ENCODE measurements at regions not wholly inside any gene's neighbourhood (a gene's known extent, or its start where the extent isn't known, plus 50 kb on each side); places are given as distances from the start of the nearest gene placed in this dataset.

DNA sequence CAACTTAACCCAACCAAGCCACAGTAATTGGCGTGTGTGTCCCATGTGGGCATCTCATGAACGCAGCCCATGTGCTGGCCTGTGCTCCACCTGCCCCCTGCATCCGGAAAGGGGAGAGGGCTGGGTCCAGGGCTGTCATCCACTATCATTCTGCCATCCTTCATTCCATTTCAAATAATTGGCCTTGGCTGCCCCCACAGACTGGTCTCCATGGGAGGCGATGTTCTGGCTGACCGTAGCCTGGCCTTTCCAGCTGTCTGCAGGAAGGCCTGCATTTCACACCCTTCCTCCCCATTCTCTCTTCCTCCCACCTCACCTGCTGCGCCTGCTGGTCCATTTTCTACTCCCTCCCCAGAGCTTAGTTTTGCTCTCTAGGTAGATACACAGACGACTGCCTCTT is 442.8 kb downstream of the COG6 start:
- TF ChIP-seq, protein P1, sequence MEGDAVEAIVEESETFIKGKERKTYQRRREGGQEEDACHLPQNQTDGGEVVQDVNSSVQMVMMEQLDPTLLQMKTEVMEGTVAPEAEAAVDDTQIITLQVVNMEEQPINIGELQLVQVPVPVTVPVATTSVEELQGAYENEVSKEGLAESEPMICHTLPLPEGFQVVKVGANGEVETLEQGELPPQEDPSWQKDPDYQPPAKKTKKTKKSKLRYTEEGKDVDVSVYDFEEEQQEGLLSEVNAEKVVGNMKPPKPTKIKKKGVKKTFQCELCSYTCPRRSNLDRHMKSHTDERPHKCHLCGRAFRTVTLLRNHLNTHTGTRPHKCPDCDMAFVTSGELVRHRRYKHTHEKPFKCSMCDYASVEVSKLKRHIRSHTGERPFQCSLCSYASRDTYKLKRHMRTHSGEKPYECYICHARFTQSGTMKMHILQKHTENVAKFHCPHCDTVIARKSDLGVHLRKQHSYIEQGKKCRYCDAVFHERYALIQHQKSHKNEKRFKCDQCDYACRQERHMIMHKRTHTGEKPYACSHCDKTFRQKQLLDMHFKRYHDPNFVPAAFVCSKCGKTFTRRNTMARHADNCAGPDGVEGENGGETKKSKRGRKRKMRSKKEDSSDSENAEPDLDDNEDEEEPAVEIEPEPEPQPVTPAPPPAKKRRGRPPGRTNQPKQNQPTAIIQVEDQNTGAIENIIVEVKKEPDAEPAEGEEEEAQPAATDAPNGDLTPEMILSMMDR (conservative IDR thresholded peaks at IDR 0.05; ENCODE audit: low read depth in 2 of 2) = no peak
- no peak for TF ChIP-seq JUNB (IDR thresholded peaks at IDR 0.05; ENCODE audit: unreplicated experiment)
- peaks cover 3% of the 10 kb centered on the region for H3K27me3 Mint-ChIP-seq (ENCODE audit: insufficient read depth, low read depth, poor library complexity)
- no peak overlapping the region for H3K4me2 ChIP-seq

DNA sequence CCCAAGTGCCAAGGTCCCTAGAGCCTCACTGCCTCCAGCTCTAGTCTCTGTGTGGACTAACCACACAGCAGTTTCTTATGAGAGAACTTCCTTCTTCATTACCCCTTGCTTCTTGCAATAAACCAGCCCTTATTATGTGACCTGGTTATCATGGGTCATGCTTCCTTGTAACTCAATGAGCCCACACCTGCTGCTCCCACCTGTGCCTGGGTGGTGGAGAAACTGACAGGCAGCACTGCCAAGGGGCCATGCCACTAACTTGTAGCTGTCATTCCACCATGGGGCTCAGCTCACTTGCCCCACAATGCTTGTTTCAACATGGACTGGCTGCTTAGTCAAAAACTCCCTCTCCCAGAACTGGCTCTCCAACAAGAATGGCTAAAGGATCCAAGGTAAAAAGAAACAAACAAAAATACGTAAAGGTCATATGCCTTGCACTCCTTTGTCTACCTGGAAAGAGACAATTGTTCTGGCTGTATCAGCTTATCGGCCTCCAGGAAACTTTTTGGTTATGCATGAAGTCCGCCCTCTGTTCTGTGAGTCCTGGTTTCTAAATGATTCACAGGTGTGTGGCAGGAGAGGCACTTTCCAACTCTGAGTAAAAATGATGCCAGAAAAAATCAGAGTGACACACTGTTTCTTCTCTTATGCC is 446.4 kb downstream of the COG6 start:
- H3K9me3 Mint-ChIP-seq = peaks cover 17% of the 10 kb centered on the region; the same call in 2 of the 3 replicates
- Histone ChIP-seq H3K4me3 (no peak overlapping the region), H4K20me1 (replicated peaks; ENCODE audit: insufficient read depth) (no peaks in the 10 kb centered on the region), H3K27ac (ENCODE audit: low read depth) (no peak overlapping the region), H3K27me3 (ENCODE audit: insufficient read depth) (no peaks in the 10 kb centered on the region), H3K36me3 (ENCODE audit: insufficient read depth) (no peaks in the 10 kb centered on the region), H3K9me2 (ENCODE audit: insufficient read depth) (0 out of 2 replicates have a peak, but pooled peaks cover 4% of the 10 kb centered on the region), H3F3A (replicated peaks; ENCODE audit: low read depth) (no peaks in the 10 kb centered on the region), H2AFZ (no peak overlapping the region), H3K4me2 (no peak overlapping the region), H3K4me1 (ENCODE audit: insufficient read depth) (no peaks in the 10 kb centered on the region), H3K79me2 (replicated peaks; ENCODE audit: insufficient read depth) (no peaks in the 10 kb centered on the region)
- H3K36me3 Mint-ChIP-seq (ENCODE audit: low read depth) = peaks cover 12% of the 10 kb centered on the region
- no peak overlapping the region for H3K27ac Mint-ChIP-seq
- H3K4me3 Mint-ChIP-seq = no peak overlapping the region
- H3K4me1 Mint-ChIP-seq = peaks cover 8% of the 10 kb centered on the region
- ATAC-seq (no peak), DNase-seq (ENCODE audit: low spot score) (no peak)
- H3K27me3 Mint-ChIP-seq (ENCODE audit: insufficient read depth, low read depth, poor library complexity) = no peaks in the 10 kb centered on the region
- TF ChIP-seq, protein P1 (conservative IDR thresholded peaks at IDR 0.05; ENCODE audit: low read depth in 2 of 2) = no peak
- no peak for TF ChIP-seq EZH2 (IDR thresholded peaks at IDR 0.05; ENCODE audit: low read depth, unreplicated experiment)
- no peak for TF ChIP-seq CREB1 (CRISPR knock-in tag; IDR thresholded peaks at IDR 0.05; ENCODE audit: low read depth)
- no peak for TF ChIP-seq NANOG (IDR thresholded peaks at IDR 0.05; ENCODE audit: borderline replicate concordance)
- TF ChIP-seq, protein P2, sequence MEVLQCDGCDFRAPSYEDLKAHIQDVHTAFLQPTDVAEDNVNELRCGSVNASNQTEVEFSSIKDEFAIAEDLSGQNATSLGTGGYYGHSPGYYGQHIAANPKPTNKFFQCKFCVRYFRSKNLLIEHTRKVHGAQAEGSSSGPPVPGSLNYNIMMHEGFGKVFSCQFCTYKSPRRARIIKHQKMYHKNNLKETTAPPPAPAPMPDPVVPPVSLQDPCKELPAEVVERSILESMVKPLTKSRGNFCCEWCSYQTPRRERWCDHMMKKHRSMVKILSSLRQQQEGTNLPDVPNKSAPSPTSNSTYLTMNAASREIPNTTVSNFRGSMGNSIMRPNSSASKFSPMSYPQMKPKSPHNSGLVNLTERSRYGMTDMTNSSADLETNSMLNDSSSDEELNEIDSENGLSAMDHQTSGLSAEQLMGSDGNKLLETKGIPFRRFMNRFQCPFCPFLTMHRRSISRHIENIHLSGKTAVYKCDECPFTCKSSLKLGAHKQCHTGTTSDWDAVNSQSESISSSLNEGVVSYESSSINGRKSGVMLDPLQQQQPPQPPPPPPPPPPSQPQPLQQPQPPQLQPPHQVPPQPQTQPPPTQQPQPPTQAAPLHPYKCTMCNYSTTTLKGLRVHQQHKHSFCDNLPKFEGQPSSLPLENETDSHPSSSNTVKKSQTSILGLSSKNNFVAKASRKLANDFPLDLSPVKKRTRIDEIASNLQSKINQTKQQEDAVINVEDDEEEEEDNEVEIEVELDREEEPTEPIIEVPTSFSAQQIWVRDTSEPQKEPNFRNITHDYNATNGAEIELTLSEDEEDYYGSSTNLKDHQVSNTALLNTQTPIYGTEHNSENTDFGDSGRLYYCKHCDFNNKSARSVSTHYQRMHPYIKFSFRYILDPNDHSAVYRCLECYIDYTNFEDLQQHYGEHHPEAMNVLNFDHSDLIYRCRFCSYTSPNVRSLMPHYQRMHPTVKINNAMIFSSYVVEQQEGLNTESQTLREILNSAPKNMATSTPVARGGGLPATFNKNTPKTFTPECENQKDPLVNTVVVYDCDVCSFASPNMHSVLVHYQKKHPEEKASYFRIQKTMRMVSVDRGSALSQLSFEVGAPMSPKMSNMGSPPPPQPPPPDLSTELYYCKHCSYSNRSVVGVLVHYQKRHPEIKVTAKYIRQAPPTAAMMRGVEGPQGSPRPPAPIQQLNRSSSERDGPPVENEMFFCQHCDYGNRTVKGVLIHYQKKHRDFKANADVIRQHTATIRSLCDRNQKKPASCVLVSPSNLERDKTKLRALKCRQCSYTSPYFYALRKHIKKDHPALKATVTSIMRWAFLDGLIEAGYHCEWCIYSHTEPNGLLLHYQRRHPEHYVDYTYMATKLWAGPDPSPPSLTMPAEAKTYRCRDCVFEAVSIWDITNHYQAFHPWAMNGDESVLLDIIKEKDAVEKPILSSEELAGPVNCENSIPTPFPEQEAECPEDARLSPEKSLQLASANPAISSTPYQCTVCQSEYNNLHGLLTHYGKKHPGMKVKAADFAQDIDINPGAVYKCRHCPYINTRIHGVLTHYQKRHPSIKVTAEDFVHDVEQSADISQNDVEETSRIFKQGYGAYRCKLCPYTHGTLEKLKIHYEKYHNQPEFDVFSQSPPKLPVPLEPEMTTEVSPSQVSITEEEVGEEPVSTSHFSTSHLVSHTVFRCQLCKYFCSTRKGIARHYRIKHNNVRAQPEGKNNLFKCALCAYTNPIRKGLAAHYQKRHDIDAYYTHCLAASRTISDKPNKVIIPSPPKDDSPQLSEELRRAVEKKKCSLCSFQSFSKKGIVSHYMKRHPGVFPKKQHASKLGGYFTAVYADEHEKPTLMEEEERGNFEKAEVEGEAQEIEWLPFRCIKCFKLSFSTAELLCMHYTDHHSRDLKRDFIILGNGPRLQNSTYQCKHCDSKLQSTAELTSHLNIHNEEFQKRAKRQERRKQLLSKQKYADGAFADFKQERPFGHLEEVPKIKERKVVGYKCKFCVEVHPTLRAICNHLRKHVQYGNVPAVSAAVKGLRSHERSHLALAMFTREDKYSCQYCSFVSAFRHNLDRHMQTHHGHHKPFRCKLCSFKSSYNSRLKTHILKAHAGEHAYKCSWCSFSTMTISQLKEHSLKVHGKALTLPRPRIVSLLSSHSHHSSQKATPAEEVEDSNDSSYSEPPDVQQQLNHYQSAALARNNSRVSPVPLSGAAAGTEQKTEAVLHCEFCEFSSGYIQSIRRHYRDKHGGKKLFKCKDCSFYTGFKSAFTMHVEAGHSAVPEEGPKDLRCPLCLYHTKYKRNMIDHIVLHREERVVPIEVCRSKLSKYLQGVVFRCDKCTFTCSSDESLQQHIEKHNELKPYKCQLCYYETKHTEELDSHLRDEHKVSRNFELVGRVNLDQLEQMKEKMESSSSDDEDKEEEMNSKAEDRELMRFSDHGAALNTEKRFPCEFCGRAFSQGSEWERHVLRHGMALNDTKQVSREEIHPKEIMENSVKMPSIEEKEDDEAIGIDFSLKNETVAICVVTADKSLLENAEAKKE (CRISPR knock-in tag; IDR thresholded peaks at IDR 0.05) = no peak
- TF ChIP-seq STAT1 (IDR thresholded peaks at IDR 0.05; ENCODE audit: unreplicated experiment) = no peak
- TF ChIP-seq ZNF114 (CRISPR knock-in tag; IDR thresholded peaks at IDR 0.05) = no peak
- TF ChIP-seq EZH2phosphoT487 (IDR thresholded peaks at IDR 0.05; ENCODE audit: unreplicated experiment) = no peak
- TF ChIP-seq JUNB (IDR thresholded peaks at IDR 0.05; ENCODE audit: unreplicated experiment) = no peak
- TF ChIP-seq POLR2AphosphoS5 (IDR thresholded peaks at IDR 0.05; ENCODE audit: low read depth) = no peak

More for the DNA sequence above, 442.8 kb downstream of the COG6 start:
- Mint-ChIP-seq H3K9me3 (peaks cover 17% of the 10 kb centered on the region; the same call in 2 of the 3 replicates), H3K4me3 (no peak overlapping the region), H3K36me3 (ENCODE audit: low read depth) (peaks cover 12% of the 10 kb centered on the region), H3K4me1 (peaks cover 19% of the 10 kb centered on the region), H3K27ac (no peak overlapping the region)
- H3K4me3 ChIP-seq = no peak overlapping the region
- no peaks in the 10 kb centered on the region for H3K9me2 ChIP-seq (ENCODE audit: insufficient read depth)
- no peak overlapping the region for H3K27ac ChIP-seq (ENCODE audit: low read depth)
- H3K27me3 ChIP-seq (ENCODE audit: insufficient read depth) = no peaks in the 10 kb centered on the region
- no peaks in the 10 kb centered on the region for H3F3A ChIP-seq (replicated peaks; ENCODE audit: low read depth)
- DNase-seq (ENCODE audit: low spot score) (no peak), ATAC-seq (no peak)
- H3K79me2 ChIP-seq (replicated peaks; ENCODE audit: insufficient read depth) = no peaks in the 10 kb centered on the region
- H2AFZ ChIP-seq = no peak overlapping the region
- no peaks in the 10 kb centered on the region for H3K4me1 ChIP-seq (ENCODE audit: insufficient read depth)
- no peaks in the 10 kb centered on the region for H3K36me3 ChIP-seq (ENCODE audit: insufficient read depth)
- H4K20me1 ChIP-seq (replicated peaks; ENCODE audit: insufficient read depth) = no peaks in the 10 kb centered on the region

Measured in GM23338 (cell line).